A673 (cell line): ENCODE measurements at regions not wholly inside any gene's neighbourhood (a gene's known extent, or its start where the extent isn't known, plus 50 kb on each side); places are given as distances from the start of the nearest gene placed in this dataset.

ENCODE experiments used
- BruUV-seq: library from RNA; stranded (reverse); fragments of 400-500 nt; replicated peaks from 2 replicates; lab custom pipeline; 2021; lab: Mats Ljungman, UMichigan
- CTCF ChIA-PET: fragments of 300-600 bp; sonication (Branson Sonifier 250); formaldehyde crosslinking; loops from one replicate; lab custom pipeline; 2022; ENCODE audit warnings: antibody characterized with exemption; lab: Charles Lee
- POLR2A ChIA-PET: fragments of 300-600 bp; sonication (Branson Sonifier 250); formaldehyde crosslinking; loops from one replicate; lab custom pipeline; 2022; ENCODE audit warnings: antibody characterized with exemption; ENCODE audit not compliant: low non-redundant PET; lab: Charles Lee
- DNase-seq: peaks from one replicate; pipeline ENCODE4 v3.0.0-alpha.2; 2015; ENCODE audit warnings: low spot score
- H3K27ac ChIP-seq: fragments of 200-600 bp; sonication (generic); 2 replicates; pipeline ENCODE4 v1.5.1; 2016; ENCODE audit warnings: mixed run types, low read depth, mild to moderate bottlenecking, mixed read lengths, antibody characterized with exemption, low read length; ENCODE audit not compliant: poor library complexity, severe bottlenecking
- H3K27me3 ChIP-seq: fragments of 200-600 bp; sonication (generic); replicated peaks from 2 replicates; pipeline ENCODE4 v1.6.1; 2017; ENCODE audit warnings: mixed run types, low read depth, mild to moderate bottlenecking, mixed read lengths, antibody characterized with exemption, low read length; ENCODE audit not compliant: insufficient read depth, poor library complexity
- H3K36me3 ChIP-seq: fragments of 200-600 bp; sonication (generic); 2 replicates; pipeline ENCODE4 v1.6.1; 2016; ENCODE audit warnings: mixed run types, mild to moderate bottlenecking, mixed read lengths, antibody characterized with exemption, low read length; ENCODE audit not compliant: insufficient read depth, poor library complexity, severe bottlenecking
- H3K4me1 ChIP-seq: fragments of 200-600 bp; sonication (generic); 2 replicates; pipeline ENCODE4 v1.6.1; 2017; ENCODE audit warnings: mixed run types, mild to moderate bottlenecking, mixed read lengths, antibody characterized with exemption, low read length; ENCODE audit not compliant: insufficient read depth, poor library complexity, severe bottlenecking
- H3K4me3 ChIP-seq: fragments of 200-600 bp; sonication (generic); 2 replicates; pipeline ENCODE4 v1.5.1; 2016; ENCODE audit warnings: low read depth, mixed run types, mild to moderate bottlenecking, mixed read lengths, low read length; ENCODE audit not compliant: poor library complexity, severe bottlenecking
- H3K9me3 ChIP-seq: fragments of 200-600 bp; sonication (generic); 2 replicates; pipeline ENCODE4 v1.6.1; 2016; ENCODE audit warnings: mixed run types, low read depth, mild to moderate bottlenecking, mixed read lengths, antibody characterized with exemption, low read length; ENCODE audit not compliant: poor library complexity, severe bottlenecking
- CTCF ChIP-seq: fragments of 300-800, 200-600 bp; sonication (generic); conservative IDR thresholded peaks from 2 replicates; pipeline ENCODE4 v1.5.1; 2017; ENCODE audit warnings: low read depth, mild to moderate bottlenecking, antibody characterized with exemption, low read length, moderate library complexity, mixed read lengths
- EZH2 ChIP-seq: fragments of 200-600 bp; sonication (generic); IDR thresholded peaks from 2 replicates; pipeline ENCODE4 v1.6.1; 2017; ENCODE audit warnings: borderline replicate concordance, low read depth, mild to moderate bottlenecking, mixed read lengths, antibody characterized with exemption, low read length; ENCODE audit not compliant: poor library complexity, severe bottlenecking
- intact Hi-C: fragments of 100-400 bp; cut with micrococcal nuclease; formaldehyde crosslinking; loops from one replicate; pipeline ENCODE4 v1.10.0; 2022; ENCODE audit not compliant: unreplicated experiment

- Histone ChIP-seq H3K4me3 (no peak overlapping the region), H3K27me3 (no peaks in the 10 kb centered on the region), H3K36me3 (no peaks in the 10 kb centered on the region), H3K9me3 (peaks cover 7% of the 10 kb centered on the region), H3K27ac (no peak overlapping the region), H3K4me1 (no peaks in the 10 kb centered on the region)
- intact Hi-C loops, result no loop called here
- TF ChIP-seq EZH2, result no peak
- TF ChIP-seq CTCF, result no peak
- CTCF ChIA-PET, result no interaction called here
- POLR2A ChIA-PET, result no interaction called here
- BruUV-seq, result no TSS peak
- no peak for DNase-seq
Observed at GRCh38 chr11:39683951-39684554, 1775.4 kb downstream of the LRRC4C start.

GRCh38 chr11:39683288-39683950 lies 1776.0 kb downstream of the LRRC4C start:
- H3K27ac ChIP-seq, result no peak overlapping the region
- no peak for DNase-seq
- no TSS peak for BruUV-seq
- H3K36me3 ChIP-seq, result no peaks in the 10 kb centered on the region
- intact Hi-C loops, result no loop called here
- peaks cover 7% of the 10 kb centered on the region for H3K9me3 ChIP-seq
- H3K4me3 ChIP-seq, result no peak overlapping the region
- TF ChIP-seq CTCF (no peak), EZH2 (no peak)
- H3K27me3 ChIP-seq, result no peaks in the 10 kb centered on the region
- CTCF ChIA-PET, result no interaction called here
- POLR2A ChIA-PET, result no interaction called here
- no peaks in the 10 kb centered on the region for H3K4me1 ChIP-seq

- ChIA-PET POLR2A (no interaction called here), CTCF (no interaction called here)
- Histone ChIP-seq H3K4me3 (no peak overlapping the region), H3K27ac (no peak overlapping the region), H3K9me3 (peaks cover 7% of the 10 kb centered on the region), H3K4me1 (no peaks in the 10 kb centered on the region), H3K36me3 (no peaks in the 10 kb centered on the region), H3K27me3 (no peaks in the 10 kb centered on the region)
- intact Hi-C loops, result no loop called here
- DNase-seq, result no peak
- TF ChIP-seq CTCF, result no peak
- TF ChIP-seq EZH2, result no peak
- no TSS peak for BruUV-seq
Observed at GRCh38 chr11:39681428-39681827, 1778.0 kb downstream of the LRRC4C start.
